ENCODE measurements at regions not wholly inside any gene's neighbourhood (a gene's known extent, or its start where the extent isn't known, plus 50 kb on each side); places are given as distances from the start of the nearest gene placed in this dataset.

DNA sequence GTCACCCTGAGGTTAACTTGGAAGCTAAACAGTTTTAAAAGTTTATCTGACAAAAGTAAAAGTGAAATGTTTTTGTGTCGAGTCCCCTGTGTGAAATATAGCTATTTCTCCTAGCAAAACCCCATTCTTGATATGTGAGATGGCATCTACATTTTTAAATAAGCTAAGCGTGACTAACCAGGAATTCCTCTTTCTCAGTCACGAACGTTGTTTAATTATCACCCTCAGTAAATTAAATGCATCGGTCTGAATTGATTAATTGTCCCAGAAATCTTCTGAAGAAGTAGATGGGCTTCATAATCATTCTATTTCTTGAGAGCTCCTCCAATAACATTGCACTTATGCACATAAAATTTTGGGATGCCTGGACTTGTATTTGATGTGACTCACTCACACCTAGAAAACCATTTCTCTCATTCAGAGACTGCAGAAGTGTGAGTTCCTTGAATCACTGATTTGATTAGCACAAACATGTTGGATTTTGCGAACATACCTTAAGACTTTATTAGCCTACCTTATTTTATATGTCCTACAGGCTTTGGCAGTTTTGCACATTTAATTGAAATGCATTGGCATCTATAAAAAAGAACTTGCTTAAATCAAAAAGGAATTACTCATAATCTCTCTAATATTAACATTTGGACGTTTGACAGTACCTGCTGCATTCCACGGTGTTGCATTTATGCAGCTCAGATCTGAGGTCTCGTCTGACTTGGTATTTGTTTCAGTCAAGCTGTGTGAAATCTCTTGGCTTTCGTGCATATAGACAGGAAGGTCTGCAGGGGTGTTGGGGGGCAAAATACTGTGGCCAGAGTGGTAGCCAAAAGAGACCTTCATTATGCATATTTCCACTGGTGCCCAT, 475.2 kb downstream of the EPHA4 start:
- no peak for DNase-seq

DNA sequence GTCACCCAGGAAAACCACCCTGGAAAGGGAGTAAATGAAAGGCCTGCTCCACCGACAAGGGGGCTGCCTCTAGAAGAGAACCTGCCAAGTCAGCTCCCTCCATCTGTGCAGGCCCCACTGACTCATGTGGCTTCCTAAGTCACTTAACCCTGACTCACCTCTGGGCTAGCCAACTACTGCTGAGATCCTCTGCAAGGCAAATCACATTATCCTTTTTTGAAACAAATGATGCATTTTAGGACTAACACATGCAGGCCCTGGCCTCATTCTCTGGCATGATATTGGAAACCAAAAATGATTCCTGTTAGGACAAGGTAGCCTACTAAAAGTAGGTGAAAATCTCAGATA, 474.6 kb downstream of the EPHA4 start:
- no peak for DNase-seq

DNA sequence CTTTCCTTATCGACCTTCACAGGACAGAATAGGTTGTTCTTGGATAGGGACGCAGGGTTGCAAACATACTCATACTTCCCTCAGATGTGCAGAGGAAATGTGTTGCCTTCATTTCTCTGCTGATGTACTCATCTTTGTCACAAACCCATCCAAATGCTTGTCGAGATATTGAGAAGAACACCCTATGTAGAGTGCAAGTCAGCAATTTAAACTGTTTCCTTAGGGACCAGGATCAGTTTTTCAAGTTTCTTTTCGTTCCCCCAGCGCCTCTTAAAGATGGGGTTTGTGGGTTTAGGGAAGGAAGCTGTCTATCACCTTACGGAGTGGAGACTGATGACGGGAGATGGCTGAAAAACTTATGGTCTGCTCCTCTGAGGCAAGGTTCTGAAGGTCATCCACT, 474.2 kb downstream of the EPHA4 start:
- no peak for DNase-seq

DNA sequence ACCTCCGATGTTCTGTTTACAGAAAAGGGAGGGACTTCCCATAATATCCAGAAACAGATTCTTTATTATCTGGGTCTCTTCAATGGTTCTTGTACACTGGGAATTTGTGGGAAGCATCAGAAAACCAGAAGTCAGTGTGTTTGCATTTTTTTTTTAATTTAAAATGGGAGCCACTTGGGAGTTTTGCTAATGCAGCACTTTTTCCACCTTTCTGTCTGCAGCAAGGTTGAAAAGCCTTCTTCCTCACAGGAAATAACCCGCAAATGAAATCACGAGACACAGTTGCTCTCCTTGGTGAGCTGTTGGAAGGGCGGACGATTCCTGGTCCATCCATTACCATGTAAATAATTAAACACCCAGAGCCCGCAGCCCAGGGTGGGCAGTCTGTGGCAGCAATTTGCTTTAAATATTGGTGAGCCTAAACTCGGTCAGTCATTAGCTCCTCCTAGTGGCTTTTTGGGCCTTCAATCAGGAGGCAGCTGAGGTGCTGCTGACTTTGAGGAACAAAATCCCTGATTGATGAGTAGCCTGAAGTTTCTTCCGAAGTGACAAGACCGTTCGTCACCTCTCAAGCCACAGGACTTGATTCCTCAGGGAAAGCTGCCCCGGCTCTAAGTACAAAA, 471.5 kb downstream of the EPHA4 start:
- DNase-seq, result no peak

DNA sequence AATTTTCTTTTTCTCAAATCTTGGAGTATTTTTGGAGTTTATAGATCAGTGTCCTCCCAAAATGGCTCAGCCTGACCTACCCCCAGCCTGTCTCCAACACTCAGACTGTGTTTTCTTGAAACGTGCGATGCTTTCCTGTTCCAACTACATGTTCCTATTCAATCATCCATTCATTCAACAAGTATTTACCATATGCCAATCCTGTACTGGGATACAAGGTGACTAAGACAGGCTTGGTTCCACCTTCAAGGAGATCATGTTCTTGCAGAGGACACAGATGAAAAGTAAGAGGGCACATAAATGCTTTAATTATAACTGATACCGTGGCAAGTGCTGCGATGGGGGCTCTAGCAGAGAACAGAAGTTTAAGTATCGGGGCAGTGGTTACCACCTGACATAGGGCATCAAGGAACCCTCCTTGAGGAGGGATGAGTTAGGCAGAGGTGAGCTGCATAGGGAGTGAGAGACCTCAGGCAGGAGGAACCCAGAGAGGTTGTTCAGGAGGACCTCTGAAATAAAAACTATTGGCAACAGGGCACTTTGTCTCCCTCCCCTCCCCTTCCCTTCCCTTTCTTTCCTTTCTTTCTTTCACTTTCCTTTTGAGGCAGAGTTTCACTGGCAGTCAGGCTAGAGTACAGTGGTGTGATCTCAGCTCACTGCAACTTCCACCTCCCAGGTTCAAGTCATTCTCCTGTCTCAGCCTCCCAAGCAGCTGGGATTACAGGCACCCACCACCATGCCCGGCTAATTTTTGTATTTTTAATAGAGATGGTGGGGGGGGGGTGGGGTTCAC, 469.0 kb downstream of the EPHA4 start:
- DNase-seq, result no peak

DNA sequence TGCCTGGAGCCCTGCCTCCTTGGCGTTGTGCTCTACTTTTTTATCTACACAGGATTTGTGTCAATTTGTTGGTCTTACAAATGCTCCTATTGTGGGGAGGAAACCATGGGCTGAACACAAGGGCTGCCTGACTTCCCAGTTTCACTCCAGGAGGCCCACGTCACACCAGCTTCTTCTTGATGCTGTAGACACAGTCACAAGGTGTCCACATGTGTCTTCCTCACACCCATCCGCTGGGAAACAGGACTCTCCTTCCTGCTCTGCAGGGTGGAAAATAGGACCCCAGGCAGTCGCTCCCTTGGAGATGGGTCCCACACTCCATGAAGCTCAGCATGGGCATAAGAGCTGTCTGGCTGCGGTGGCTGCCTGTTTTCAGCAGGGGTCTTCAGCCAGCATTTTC, 468.2 kb downstream of the EPHA4 start:
- no peak for DNase-seq

DNA sequence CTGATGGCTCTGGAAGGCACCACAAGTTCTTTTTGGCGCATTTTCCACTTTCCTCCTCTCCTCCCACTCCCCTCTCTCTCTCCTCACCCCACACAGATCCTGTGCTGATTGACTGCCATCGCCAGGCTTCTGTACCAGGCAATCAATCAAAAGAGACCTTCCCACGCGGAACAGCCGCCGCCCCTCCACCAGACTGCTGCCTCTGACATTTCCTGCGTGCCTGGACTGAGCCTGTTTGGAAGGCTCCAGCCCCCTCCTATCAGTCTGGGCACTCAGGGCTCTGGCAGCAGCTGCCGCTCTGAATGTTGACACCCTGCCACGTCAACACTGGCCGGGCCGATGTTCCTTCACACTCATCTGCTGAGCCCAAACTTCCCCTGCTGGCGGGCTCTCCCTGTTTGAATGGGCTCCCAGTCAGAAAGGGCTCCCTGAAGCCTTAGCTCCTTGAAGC, 467.7 kb downstream of the EPHA4 start:
- DNase-seq, result peak; percentile 44

DNA sequence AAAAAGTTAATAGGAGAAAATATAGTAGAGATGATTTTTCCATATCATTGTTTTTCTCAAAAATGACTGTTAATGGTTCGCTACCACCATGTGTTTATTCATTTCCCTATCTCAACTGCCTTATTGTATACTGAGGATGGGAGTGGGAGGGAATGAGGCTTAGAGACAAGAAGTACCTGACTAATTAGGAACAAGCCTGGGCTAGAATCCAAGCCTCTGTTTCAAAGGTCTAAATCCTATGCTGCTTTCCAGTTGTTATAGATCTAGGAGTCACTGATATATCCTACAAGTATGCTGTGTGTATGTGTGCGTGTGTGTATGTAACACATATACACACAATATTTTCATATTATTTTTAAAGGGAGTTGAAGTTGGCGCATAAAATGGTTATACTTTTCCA, 465.9 kb downstream of the EPHA4 start:
- no peak for DNase-seq

DNA sequence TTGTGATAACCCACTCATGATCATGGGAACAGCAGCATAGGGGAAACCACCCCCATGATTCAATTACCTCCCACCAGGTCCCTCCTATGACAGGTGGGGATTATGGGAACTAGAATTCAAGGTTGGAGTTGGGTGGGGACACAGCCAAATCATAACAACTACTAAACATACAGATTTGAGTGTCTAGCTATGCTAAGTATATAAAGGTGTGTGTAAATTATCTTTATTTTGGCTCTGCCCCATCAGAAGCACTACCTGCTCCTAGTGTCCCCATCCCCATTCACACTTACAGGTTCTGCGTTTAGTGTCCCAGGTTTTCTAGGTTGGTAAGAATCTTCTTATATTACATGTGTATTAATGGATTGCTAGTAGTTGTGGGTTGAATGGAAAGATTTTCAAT, 464.7 kb downstream of the EPHA4 start:
- DNase-seq, result no peak

DNA sequence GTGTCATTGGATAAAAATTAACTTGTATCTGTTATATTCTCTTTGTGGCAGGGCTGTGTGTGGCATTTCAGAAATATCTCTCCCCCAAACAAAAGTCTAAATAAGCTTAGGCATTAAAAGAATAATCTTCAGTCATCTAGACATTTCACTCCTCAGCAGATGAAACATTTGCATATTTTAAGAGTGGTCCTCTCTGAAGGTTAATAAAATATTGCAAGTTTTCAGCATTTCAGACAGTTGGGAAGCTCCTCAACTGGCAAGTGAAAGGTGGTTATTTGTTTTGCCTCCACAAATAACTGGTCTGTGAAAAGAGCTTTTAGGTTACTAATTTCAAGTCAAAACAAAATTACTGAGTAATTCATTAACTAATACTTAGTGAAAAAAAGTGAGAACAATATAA, 462.6 kb downstream of the EPHA4 start:
- DNase-seq, result no peak

DNA sequence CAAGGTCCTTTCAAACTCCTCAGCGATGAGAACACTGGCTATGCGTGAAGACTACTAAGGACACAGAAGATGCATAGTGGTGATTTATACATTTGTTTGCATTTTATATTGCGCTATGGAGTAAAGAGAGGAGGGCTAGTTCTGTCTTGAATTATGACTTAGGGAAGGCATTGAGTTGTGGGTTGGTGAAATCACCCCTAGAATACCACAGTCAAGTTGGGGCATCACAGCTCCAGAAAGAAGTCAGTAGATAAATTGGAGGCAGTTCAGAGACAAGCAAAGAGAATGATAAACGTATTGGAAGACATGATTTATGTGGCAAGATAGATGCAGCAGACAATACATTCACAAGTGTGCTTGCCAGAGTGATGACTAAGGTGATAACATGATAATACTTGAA, 460.4 kb downstream of the EPHA4 start:
- no peak for DNase-seq

DNA sequence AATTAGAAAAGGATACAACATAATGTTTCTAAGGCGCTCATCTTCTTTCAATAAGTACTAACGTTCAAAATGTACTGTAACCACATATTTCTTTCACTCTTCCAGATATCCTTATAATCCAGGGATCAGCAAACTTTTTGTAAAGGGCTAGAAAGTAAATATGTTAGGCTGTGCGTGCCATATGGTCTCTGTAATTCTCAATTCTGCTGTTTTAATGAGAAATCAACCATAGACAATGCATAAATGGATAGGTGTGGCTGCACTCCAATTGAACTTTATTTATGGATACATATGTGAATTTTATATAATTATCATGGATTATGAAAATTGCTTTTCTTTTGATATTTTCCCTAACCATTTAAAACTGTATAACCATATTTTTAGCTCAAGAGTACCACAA, 459.4 kb downstream of the EPHA4 start:
- no peak for DNase-seq

DNA sequence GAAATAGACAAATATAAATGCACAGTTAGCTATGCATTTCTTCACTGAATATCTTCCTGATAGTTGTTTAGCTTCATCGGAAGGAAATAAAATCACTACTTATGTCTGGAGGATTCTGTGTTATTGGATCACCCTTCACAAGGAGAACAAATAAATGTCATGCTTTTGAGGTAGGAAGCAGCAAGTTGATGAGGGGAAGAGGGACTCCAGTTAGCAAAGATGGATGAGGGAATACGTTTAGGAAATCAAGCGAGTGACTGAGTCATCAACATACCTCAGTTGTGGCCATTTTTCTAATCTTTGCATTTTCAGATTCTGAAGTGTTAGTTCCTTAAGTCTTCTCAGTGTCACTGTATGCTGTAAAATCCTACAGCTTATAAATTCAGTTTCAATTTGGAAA, 456.2 kb downstream of the EPHA4 start:
- DNase-seq, result no peak

DNA sequence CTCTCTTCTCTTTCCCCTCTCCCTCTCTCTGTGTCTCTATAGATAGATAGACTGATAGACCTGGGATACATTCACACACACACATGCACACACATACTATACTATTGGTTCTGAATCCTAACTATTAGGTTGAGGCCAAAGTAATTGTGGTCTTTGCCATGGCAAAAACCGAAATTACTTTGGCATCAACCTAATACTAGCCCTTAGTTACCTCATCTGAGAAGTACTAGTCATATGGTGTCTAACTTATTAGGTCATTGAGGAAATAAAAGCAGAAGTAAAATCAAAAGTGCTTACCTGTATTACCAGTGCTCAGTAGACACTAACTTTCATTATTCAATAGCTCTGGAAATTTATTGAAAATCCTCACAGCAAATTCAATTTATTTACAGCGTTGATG, 451.5 kb downstream of the EPHA4 start:
- no peak for DNase-seq

DNA sequence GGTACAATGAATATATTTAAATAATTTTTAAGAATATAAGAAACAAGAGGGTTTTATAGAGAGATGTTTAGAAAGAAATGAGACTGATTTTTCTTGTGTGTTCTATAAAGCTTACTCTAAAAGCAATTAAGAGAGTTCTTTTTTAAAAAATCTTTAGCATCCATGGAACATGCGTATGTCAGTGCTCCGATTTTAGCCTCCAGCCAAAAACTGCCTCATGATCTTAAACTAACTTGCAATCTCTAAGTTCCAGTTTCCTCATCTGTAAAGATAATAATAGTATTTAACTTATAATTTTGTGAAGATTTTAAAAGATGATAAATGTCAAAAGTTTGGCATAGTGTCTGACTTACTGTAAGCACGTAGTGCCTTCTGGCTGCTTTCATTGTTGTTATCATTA, 448.7 kb downstream of the EPHA4 start:
- DNase-seq, result no peak

DNA sequence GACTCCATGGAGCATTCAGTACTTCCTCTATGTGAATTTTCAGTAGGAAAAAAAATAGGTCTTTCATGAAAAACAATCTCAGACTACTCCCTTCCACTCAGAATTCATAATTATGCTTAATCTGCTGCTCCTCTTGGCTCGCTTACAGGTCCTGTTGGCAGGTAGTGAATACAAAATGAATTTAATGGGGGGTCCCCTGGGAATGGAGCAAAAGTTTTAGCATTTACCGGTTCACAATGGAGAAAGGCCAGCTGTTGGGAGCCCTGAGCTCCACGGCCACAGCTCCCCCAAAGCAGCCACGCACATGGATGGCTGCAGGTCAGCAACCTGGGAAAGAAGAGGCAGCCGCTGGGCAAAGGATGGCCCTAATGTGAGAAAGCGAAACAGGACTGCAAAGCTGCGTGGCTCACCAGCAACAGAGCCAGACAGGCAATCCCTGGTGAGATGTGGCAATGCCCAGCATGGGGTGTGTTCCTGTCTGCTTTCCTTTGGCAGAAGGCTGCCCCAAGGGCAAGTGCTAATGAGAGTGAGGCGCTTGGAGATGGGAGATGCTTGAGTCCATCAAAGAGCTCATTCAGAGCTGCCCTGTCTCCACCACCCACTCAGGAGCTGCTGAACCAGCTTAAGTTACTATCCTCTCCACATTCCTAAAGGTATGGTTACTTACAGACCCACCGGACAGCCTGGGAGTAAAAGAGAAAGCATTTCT, 447.4 kb downstream of the EPHA4 start:
- DNase-seq, result no peak

DNA sequence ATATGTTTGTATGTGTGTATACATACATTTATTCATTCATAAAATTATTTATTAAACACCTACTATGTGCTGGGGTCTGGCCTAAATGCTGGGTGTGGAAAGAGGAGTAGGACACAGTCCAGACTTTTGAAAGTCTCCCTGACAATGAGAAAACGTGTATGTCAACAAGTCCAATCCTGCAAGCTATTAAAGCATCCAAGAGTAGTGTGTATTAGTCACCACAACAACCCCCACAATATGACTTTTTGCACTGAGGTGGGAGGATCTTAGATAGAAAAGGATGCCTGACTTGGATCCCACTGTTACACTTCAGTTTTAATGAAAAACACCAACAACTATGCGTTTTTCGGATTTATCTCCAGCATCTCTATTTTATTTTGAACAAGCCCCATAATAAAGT, 446.4 kb downstream of the EPHA4 start:
- DNase-seq, result no peak

DNA sequence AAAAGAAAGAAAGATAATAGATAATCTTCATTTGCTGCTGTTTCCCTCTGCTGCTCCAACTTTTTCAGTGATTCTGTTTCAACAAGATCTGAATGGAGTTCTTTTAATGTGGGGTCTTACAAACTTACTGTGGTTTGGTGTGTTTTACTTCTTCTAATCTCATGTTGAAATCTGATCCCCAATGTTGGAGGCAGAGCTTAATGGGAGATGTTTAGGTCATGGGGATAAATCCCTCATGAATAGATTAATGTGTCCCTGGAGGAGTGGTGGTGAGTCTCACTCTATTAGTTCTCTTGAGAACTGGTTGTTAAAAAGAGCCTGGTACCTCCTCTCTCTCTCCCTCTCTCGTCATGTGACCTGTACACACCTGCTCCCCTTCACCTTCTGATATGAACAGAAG, 442.4 kb downstream of the EPHA4 start:
- no peak for DNase-seq

DNA sequence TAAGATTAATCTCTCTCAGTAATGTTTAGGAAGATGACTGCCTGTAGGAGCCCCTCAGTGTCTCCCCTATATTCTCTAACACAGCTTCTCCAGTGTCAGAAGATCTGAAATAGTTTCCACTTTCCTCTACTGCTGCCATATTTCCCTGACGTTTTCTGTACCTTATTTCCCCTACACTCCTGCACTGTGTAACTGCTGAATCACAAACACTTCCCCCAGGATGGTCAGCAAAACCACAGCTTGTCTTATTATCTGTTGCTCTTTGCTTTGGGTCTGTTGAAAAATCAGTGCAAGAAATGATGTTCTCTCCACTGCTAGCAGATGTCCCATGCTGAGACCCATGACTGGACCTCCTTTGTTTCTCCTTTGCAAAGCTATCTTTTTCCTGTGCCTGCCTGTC, 441.7 kb downstream of the EPHA4 start:
- DNase-seq, result no peak

DNA sequence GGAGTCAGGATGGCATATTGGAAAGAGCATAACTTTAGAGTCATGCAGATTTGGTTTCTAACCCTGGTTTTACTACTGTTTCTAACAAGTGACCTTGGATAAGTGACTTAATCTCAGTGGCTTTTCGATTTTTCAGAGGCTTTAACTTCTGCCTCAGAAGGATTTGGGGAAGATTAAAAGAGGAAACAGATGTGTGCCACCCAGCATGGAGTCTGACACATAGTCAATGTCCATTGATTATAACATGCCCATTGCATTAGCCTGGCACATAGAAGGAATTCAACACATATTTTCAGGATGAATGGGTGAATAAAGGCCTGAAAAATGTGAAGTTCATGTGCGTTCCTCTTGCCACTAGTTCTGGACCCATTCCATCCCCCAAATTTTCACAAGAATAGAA, 438.2 kb downstream of the EPHA4 start:
- DNase-seq, result no peak

DNA sequence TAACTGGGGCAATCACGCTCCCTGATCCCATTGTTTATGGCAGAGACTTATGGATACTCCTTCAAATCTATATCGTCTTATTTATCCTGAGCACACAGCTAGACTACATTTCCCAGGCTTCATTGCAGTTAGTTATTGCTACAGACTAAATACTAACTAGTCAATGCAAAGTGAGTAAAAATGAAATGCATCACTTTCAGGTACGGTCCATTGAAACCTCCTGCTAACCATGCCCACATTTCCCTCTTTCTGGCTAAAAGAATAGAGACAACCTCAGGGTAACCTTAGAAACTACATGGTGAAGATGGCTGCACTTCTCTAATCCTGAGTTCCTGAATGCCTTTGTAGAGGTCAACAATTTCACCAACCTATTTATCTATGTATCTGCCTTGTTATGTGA, 437.4 kb downstream of the EPHA4 start:
- DNase-seq, result no peak

DNA sequence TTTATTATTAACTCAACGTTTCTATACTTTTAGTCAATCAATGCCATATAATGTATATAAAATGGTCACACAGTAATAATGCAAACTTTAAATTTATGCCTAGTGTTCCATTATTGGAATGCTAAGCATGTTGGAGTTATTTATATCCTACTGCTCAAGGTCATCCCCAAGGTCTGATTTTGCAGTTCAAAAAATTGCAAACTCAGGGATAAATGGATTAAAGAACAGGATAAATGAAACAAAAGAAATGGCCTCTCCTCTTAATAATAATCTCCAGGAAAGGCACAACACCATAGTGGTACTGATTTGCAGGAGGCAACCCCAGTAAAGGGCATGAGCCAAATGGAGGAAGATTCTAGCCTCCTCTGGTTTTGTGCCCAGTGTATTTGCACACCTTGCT, 436.4 kb downstream of the EPHA4 start:
- no peak for DNase-seq

DNA sequence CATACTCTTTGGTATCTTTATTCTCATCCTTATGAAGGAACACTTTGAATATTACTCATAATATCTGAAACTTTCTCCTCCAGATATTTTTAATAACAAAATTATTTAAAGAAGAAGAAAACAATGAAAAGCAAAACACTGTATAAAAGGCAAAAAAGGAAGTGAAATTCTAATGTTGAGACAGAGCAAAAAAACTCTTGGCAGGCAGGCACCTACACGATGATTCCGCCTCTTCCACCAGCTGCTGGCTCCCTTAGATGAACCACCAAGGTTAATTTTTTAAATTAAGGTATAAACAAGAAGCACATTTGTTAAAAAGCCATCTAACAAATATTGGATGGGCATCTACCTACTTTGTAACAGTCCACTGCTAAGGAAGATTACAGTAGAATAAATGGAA, 434.7 kb downstream of the EPHA4 start:
- no peak for DNase-seq

Measured in NCI-H510A (cell line).